K562 (cell line): ENCODE measurements at regions not wholly inside any gene's neighbourhood (a gene's known extent, or its start where the extent isn't known, plus 50 kb on each side); places are given as distances from the start of the nearest gene placed in this dataset.

ENCODE experiments used
- BDP1 ChIP-seq: IDR thresholded peaks from 3 replicates; pipeline ENCODE4 v1.6.1; 2011; ENCODE audit not compliant: insufficient read length, insufficient read depth
- CTCFL ChIP-seq: IDR thresholded peaks from 2 replicates; pipeline ENCODE4 v1.6.1; 2011; ENCODE audit warnings: borderline replicate concordance, low read depth, mild to moderate bottlenecking, moderate library complexity, low read length; ENCODE audit not compliant: insufficient read depth, poor library complexity, severe bottlenecking
- GABPA ChIP-seq: fragments of 200-800 bp; sonication (Bioruptor generic); conservative IDR thresholded peaks from 2 replicates; pipeline ENCODE4 v1.6.1; 2016; ENCODE audit warnings: low read depth, missing genetic modification characterization, missing compliant biosample characterization
- NBN ChIP-seq: fragments of 450-650 bp; IDR thresholded peaks from 2 replicates; pipeline ENCODE4 v1.6.1; 2016; ENCODE audit warnings: low read depth, mild to moderate bottlenecking
- POLR2A ChIP-seq: fragments of 450-650 bp; conservative IDR thresholded peaks from 2 replicates; pipeline ENCODE4 v1.6.1; 2016
- POLR3G ChIP-seq: IDR thresholded peaks from 2 replicates; pipeline ENCODE4 v1.6.1; 2011; ENCODE audit not compliant: insufficient read length, insufficient replicate concordance; ENCODE audit errors: extremely low read depth
- YY1 ChIP-seq, 3 experiments: IDR thresholded peaks; 2 replicates each; pipeline ENCODE4 v1.6.1; 2011; ENCODE audit warnings: low read length in 2 of 3, mild to moderate bottlenecking in 2 of 3, moderate library complexity in 2 of 3, borderline replicate concordance in 1 of 3, control low read depth in 1 of 3, low read depth in 1 of 3; ENCODE audit not compliant: insufficient read depth in 3 of 3, insufficient replicate concordance in 2 of 3, control insufficient read depth in 1 of 3, insufficient read length in 1 of 3; ENCODE audit errors: extremely low read depth in 1 of 3
- ZNF384 ChIP-seq: IDR thresholded peaks from 2 replicates; pipeline ENCODE4 v1.6.1; 2012; ENCODE audit warnings: low read depth, low read length, improper control_type of control experiment

- no peak for TF ChIP-seq BDP1
- TF ChIP-seq CTCFL: no peak
- no peak for TF ChIP-seq POLR3G
- no peak for TF ChIP-seq NBN
- no peak for TF ChIP-seq ZNF384
- no peak for TF ChIP-seq YY1 (IDR thresholded peaks at IDR 0.05; ENCODE audit: borderline replicate concordance in 1 of 3, control insufficient read depth in 1 of 3, extremely low read depth in 1 of 3, insufficient read depth in 3 of 3, insufficient read length in 1 of 3, insufficient replicate concordance in 2 of 3, low read depth in 1 of 3, low read length in 2 of 3)
- no peak for TF ChIP-seq GABPA (tag)
- TF ChIP-seq POLR2A: no peak
Measured at GRCh38 chr4:61094854-61095598, 105.1 kb upstream of the ADGRL3 start.
